ENCODE measurements at regions not wholly inside any gene's neighbourhood (a gene's known extent, or its start where the extent isn't known, plus 50 kb on each side); places are given as distances from the start of the nearest gene placed in this dataset.

DNA sequence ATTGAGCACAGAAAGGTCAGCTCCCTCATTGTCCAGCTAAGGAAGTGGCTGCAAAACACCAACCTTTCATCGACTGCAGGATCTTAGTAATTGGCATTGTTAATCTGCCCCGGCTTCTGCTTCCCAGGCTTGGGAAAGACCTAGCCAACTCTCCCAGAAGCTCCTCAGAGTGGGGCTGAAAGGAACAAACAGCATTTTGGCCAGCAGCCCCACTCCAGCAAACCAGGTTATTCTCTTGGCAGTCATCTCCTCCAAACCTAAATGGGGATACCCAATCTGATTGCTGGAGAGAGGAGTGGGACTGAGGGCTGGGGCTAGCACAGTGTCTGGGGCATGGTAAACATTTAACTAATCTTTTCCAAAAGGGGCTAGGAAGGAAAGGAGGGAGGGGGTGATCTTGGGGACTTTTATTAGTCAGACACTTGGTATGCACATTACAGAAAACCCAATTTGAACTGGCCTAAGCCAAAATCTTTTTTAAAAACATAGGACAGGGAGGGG is 294.4 kb downstream of the MN1 start:
- DNase-seq (ENCODE audit: low read depth) = no peak

- no peak for DNase-seq (ENCODE audit: low read depth)
Observed at GRCh38 chr22:27507935-27508526, 293.5 kb downstream of the MN1 start.

DNA sequence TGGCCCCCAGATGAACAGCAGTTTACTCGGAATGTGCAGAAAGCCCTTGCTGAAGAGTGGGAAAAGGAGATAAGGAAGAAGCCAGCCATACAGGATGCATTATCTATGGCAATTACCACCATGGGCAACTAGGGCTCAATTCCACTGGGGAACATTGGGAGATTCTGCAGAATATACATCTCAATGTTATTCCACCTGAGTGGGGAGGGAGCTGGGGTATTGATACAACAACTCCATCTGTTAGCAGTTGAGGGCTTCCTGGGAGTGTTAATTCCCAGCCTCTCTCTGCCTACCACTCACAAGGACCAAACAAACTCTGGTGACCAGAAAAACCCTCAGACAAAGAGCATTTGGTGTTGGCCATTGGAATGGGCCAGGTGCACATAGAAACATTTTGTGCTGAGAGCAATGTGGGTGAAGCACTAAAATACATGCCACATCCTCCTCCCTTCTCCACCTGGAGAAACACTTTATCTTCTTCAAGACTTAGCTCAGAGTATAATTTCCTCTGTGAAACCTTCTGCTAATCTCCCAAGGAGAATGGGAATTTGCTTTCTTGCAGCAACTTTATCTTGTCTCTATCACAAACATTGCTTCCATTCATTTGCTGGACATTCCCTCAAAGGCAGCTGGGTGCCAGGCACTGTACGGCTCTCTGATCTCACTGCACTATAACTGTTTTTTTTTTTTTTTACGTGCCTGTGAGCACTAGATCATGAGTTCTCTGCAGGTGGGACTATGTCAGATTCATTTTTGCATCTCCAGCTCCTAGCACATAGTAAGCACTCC is 292.2 kb downstream of the MN1 start:
- DNase-seq (ENCODE audit: low read depth) = no peak

- no peak for DNase-seq (ENCODE audit: low read depth)
Observed at GRCh38 chr22:27510024-27510423, 291.5 kb downstream of the MN1 start.

DNA sequence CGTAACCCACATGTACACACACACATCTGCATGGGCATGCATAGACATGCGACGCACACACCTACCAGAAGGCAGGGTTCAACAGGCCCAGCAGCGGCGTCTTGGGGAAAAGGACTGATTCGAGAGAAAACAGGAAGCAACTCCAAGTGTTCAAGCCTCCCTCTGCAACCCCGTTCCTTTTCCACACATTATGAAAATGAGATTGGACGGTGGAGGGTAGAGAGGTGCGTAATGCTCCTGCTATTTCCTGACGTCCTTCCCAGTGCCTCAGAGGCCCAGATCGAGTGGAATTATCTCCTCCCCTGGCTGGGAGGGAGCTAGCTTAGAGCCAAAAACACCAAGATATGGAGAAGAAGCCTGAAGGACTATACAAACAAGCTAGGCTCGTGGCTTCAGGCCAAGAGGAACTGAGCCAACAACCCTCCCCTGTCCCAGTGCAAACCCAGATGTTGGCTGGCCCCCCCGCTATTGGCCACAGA is 289.2 kb downstream of the MN1 start:
- DNase-seq (ENCODE audit: low read depth) = no peak

GRCh38 chr22:27513021-27513420 is 288.5 kb downstream of the MN1 start:
- DNase-seq (ENCODE audit: low read depth) = no peak

GRCh38 chr22:27514601-27515523 is 286.7 kb downstream of the MN1 start:
- DNase-seq (ENCODE audit: low read depth) = no peak

GRCh38 chr22:27517361-27518155 is 284.0 kb downstream of the MN1 start:
- no peak for DNase-seq (ENCODE audit: low read depth)

GRCh38 chr22:27518531-27519340 is 282.8 kb downstream of the MN1 start:
- no peak for DNase-seq (ENCODE audit: low read depth)

DNA sequence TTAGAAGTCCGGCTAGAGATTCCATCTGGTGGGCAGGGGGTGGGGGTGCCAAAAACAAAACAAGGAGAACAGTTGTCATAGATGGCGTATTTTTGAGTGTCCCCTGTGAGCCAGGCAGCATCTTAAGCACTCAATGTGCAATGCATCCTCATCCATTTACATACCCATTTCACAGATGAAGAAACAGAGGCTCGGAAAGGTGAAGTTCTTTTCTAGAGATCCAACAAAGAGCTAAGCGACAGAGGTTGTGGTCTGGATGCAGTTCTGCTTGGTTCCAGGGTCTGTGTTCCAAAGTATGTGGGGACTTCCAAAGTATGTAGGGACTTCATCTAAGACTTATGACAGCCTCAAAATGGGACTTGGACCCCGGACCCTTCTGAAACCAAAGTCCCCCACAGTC is 277.8 kb downstream of the MN1 start:
- no peak for DNase-seq (ENCODE audit: low read depth)

GRCh38 chr22:27525711-27526110 is 275.8 kb downstream of the MN1 start:
- DNase-seq (ENCODE audit: low read depth) = no peak

GRCh38 chr22:27526901-27527300 is 274.7 kb downstream of the MN1 start:
- DNase-seq (ENCODE audit: low read depth) = no peak

DNA sequence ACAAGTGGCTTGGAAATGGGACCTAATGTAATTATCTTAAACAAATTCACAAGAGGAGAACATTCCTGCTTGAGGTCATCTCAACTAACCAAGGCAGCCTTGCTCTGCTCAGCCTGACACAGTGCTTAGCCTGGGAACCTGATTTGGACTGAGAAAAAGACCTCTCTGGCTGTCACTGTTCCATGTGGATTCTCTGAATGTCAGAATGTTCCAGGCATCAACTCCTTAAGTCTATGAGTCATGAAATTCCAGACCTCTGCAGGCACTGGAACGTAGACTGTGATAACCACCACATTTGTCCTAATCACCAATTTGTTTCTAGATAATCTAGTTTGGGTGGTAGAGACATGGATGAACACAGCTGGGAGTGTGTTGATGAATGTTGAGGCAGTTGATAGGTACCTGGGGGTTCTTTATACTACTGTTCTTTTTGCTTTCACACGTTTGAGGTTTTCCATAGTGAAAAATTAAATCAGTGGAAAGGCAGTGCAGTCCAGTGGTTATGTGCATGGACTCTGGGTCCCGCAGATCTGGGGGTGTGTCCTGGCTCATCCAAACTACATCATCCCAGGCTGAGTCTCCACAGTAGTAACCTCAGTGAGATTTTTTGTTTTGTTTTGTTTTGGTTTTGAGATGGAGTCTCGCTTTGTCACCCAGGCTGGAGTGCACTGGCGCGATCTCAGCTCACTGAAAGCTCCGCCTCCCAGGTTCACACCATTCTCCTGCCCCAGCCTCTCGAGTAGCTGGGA is 269.6 kb downstream of the MN1 start:
- no peak for DNase-seq (ENCODE audit: low read depth)

GRCh38 chr22:27533105-27533745 is 268.3 kb downstream of the MN1 start:
- no peak for DNase-seq (ENCODE audit: low read depth)

- no peak for DNase-seq (ENCODE audit: low read depth)
Observed at GRCh38 chr22:27534720-27535125, 266.8 kb downstream of the MN1 start.

DNA sequence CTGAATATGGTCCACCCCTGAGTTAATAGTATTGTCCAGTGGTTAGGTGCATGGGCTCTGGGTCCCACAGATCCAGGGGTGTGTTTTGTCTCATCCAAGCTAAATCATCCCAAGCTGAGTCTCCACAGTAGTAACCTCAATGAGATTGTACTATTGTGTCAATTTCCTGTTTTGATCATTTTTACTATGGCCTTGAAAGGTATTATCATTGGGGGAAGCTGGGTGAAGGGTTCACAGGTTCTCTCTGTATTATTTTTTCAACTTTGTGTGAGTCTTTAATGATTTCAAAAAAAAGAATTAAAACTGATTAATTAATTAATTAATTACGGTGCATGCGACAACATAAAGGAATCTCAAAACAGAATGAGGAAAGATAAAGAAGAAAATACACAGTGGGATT is 266.1 kb downstream of the MN1 start:
- DNase-seq (ENCODE audit: low read depth) = no peak

DNA sequence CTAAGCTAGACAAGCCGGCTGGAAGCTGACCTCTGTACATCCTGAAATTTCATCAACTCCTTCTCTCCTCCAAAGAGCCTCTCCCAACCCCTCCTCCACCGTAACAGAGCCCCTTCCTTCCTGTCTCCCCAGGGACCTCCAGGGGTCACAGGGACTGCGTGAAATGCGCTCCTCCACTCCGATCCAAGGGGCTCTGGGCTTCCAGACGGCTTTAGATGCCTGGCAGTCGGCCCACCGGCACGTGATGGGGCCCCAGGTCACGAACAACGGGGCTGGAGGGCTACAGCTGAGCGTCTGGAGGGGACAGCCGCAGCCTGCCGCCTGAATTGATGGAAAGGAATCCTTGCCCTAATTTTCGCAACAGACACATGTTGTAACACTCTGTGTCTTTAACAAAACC is 264.1 kb downstream of the MN1 start:
- DNase-seq (ENCODE audit: low read depth) = no peak

DNA sequence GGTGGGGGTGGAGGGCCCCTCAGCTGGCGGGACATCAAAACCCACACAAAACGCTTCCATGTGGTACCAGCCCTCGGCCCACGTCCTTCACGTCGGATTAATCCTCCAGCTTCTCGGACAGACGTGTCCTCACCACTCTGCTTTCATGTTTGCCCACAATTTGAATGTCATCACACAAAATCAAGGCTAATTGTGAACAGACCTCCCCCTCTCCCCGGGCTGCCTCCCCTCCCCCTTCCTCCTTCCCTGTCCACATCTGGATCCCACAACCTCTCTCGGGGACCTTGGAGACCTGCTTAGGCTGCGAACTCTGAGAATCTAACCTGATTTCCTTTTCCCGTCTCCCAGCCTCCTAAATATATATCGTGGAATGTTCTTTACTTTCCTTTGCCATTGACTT is 262.9 kb downstream of the MN1 start:
- DNase-seq (ENCODE audit: low read depth) = no peak

DNA sequence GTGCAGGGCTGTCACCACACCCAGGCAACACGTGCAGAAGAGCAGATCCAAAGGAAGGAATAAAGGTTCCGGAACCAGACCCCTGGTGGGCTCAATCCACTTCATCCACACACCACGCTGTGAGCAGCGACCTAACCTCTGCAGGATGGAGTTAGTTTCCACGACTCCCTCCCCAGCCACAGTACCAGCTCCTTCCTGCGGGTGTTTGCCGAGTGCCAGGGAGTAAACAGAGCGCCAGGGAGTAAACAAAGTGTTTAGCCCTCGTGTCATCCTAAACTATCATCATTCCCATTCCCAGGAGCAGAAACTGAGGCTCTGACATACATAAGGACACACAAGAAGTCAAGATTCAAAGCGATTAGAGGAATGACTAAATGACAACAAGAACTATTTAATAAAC is 261.3 kb downstream of the MN1 start:
- no peak for DNase-seq (ENCODE audit: low read depth)

All from activated T-cell treated with anti-CD3 and anti-CD28 coated beads for 1 hour (primary cell).